NCI-H1105 (cell line): ENCODE measurements at regions not wholly inside any gene's neighbourhood (a gene's known extent, or its start where the extent isn't known, plus 50 kb on each side); places are given as distances from the start of the nearest gene placed in this dataset.
"Not testable (repeated sequence)": the region's sequence is repeated elsewhere in the genome, so short reads cannot be mapped to it uniquely, and the experiment has no call there.

Experiments used
- DNase-seq: peaks from one replicate; lab custom pipeline; 2025; lab: John Stamatoyannopoulos, UW

- DNase-seq = no peak
These were observed 219.6 kb downstream of the RND3 start for GRCh38 chr2:150267651-150268415.

GRCh38 chr2:150266931-150267330 is 220.5 kb downstream of the RND3 start:
- no peak for DNase-seq

DNA sequence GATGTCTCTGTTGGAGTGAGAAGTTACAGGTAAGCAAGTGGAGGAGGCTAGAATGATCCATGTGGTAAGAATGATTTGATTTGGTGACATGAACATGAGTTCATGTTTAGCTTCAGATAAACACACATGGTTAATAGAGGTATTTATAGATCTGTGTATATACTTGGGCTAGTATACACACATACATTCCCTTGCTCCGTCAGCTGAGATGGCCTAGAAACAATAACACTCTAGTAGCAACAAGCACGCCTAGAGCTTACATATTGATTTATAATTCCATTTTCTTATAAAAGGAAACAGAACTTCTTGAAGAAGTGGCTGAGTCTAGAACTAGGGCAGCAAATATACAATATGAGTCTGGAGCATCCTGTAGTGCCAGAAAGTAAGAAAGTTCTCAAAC is 223.0 kb downstream of the RND3 start:
- no peak for DNase-seq

GRCh38 chr2:150261691-150262090 is 225.8 kb downstream of the RND3 start:
- no peak for DNase-seq

GRCh38 chr2:150260636-150261035 is 226.8 kb downstream of the RND3 start:
- DNase-seq = no peak

GRCh38 chr2:150259746-150260145 is 227.7 kb downstream of the RND3 start:
- DNase-seq = no peak

- DNase-seq = no peak
These were observed 228.6 kb downstream of the RND3 start for GRCh38 chr2:150258781-150259307.

DNA sequence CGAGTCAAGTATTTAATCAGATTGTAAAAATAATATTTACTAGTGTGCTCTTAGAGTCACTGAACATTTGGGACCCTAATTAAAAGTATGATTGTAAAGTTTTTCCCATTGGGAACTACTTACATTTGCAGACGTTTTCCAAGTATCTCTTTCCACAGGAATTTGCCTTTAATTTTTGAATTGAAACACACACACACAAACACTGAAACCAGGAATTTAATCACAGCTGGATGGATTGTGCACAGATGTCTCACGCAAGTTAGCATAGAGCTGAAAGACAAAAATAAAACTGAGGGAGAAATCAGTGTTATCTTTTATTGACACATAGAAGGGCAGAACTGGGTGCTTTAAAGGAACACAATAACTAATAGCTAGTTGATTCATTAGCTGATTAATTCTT is 230.7 kb downstream of the RND3 start:
- DNase-seq = no peak

DNA sequence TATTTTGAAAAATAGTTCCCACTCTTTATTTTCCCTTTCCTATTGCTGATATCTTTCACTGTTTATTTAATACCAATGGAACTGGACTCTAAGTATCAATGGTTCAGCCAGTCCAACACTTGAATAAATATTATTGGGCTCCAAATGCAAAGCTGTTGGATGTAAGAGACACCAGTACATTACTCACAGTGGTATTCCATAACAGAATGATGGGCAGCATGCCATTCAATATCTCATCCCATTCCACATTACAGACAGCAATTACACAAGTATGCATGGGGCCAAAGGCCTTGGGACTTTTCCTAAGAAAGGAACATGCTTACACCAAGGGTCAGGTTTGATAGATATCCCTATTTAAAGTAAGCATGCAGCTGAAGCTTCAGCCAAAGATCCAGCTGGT is 231.9 kb downstream of the RND3 start:
- DNase-seq = no peak

GRCh38 chr2:150249735-150250134 is 237.7 kb downstream of the RND3 start:
- not testable (repeated sequence) for DNase-seq

GRCh38 chr2:150247481-150247880 is 240.0 kb downstream of the RND3 start:
- no peak for DNase-seq

GRCh38 chr2:150234787-150235446 is 252.6 kb downstream of the RND3 start:
- no peak for DNase-seq

GRCh38 chr2:150232871-150233270 is 254.6 kb downstream of the RND3 start:
- DNase-seq = no peak

GRCh38 chr2:150232321-150232720 is 255.1 kb downstream of the RND3 start:
- no peak for DNase-seq

DNA sequence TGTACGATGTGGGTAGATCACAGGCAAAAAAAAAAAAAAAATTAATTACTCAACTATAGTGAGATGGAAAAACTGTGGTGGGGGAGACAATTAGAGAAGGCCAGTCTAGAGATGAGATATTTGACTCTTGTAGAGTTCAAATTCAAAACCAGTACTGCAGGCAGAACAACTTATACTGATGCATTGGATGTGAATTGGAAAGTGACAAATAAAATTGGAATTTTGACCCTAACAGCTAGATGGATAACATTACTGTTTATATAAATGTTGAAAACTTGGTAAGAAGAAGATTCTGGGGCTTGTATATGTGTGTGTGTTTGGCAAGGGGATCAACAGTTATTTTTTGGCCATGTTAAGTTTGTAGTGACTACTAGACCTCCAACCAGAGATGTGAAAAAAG is 256.9 kb downstream of the RND3 start:
- DNase-seq = no peak

- DNase-seq = no peak
These were observed 257.5 kb downstream of the RND3 start for GRCh38 chr2:150230004-150230403.

- no peak for DNase-seq
These were observed 258.5 kb downstream of the RND3 start for GRCh38 chr2:150228936-150229335.

GRCh38 chr2:150225030-150225429 is 262.4 kb downstream of the RND3 start:
- DNase-seq = no peak

DNA sequence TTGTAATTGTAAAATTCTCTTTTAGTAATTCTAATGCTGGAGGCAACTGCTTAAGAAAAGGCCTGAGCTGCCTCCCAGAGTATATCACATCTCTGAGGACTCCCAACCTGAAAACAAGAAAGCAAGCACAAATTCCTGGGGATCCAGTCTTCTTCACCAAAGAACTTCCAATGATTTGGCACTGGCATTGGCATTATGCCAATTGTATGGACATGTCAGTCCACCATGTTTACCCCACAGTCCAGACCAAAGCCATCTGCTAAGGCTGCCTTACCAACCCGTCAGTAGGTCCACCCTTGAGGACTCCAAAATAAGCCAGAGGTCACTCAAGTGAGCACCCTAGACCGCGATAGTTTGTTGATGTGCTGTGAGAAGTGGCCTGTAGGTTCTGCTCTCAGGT is 263.1 kb downstream of the RND3 start:
- no peak for DNase-seq

DNA sequence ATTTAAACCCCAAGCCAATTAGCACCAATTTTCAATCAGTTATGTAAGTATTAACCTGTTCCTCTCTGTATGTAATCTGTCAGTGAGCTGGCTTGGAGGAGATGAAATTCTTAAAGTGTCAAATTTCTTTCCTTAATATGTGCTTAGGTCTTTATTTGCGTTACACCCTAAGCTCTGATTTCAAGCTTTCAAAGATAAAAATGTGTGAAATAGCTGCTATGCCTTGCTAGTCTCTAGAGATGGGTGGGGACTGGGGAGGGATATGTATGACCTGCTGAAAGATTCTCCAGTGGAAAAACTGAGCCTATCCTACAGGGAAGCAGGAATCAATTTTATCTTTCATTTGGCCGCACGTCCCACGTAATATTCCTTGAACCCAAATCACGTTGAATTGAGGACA is 264.5 kb downstream of the RND3 start:
- DNase-seq = no peak

DNA sequence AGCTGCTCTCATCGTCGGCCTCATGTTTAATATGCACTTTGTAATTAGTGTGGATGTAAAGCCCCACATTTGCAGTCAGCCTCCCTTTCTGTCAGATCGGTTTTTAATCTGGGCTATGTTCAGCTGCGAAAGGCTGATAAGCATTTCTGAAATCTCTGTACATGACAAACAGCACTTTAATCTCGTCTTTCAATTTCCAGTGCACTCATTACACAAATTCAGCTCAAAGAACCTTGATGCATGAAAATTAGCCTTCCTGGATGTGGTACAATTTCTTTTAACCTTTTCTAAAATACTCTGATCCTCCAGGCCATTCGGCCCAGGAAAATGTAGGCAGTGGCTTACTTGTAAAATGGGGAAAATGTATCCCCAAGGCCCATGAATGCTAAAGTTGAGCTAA is 265.1 kb downstream of the RND3 start:
- DNase-seq = no peak

DNA sequence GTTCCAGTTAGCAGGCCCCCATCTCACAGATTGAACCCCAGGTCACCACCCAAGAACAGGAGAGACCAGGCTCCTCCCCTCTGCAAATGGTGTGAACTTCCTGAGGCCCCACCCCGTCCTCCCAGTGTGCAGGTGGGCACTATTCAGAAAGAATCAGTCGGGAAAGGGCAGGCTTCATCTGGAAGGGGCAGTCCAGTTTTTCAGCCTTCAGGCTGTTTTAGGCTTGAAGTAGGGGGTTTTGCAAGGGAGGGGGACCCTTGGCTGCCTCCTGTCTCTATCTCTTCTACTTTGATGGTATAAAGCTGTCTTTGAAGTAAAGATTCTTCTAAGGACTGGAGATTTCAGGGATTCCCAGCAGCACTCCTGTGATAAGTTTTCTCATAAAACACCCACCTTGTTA is 267.6 kb downstream of the RND3 start:
- DNase-seq = no peak

DNA sequence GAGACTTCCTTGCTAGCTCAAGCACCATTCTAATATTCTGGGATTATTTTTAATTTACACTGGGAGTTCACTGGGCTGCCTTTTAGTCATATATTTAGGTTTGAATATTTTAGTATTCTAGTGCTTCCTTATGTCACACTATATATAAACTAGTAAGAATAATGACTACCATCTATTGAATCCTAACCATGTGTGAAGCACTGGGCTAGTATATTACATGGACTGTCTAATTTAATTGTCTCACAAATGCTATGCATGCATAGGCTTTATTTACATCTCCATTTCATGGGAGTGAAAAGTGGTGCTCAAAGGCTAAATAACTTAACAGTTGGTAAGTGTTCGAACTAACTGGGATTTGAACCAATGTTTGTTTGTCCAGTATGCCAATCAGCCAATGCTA is 272.4 kb downstream of the RND3 start:
- no peak for DNase-seq

DNA sequence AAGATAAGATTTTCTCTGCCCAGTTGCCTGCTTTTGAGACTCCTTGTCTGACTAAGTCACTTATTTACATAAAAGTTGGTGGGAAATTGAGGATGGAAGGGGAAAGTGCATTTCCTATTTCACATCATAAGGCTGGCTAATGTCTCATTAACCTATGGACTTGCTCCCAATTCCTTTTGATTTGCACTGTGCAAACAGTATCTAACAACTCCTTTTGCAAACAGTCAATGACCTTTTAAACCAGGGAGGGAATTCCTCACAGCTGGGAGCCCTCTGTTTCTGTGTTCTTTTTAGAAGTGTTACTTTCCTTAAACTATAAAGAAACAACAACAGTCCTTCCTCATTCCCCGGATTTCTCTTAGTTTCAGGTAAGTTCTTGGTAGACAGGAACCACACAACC is 272.8 kb downstream of the RND3 start:
- DNase-seq = no peak
